Loucy (cell line): ENCODE measurements at regions not wholly inside any gene's neighbourhood (a gene's known extent, or its start where the extent isn't known, plus 50 kb on each side); places are given as distances from the start of the nearest gene placed in this dataset.

Experiments used
- CTCF ChIP-seq: fragments of 200-600 bp; sonication (generic); conservative IDR thresholded peaks from 2 replicates; pipeline ENCODE4 v1.5.1; 2014; ENCODE audit warnings: mild to moderate bottlenecking, antibody characterized with exemption, low read length
- EZH2phosphoT487 ChIP-seq: fragments of 200-600 bp; IDR thresholded peaks from 2 replicates; pipeline ENCODE4 v1.6.1; 2018; ENCODE audit warnings: antibody characterized with exemption, mild to moderate bottlenecking, moderate library complexity, borderline replicate concordance

- TF ChIP-seq CTCF (no peak), EZH2phosphoT487 (no peak)
These were observed 1584.4 kb upstream of the SEL1L start for GRCh38 chr14:83118029-83118428.
